Choroid plexus epithelial cell (primary cell): ENCODE measurements at regions not wholly inside any gene's neighbourhood (a gene's known extent, or its start where the extent isn't known, plus 50 kb on each side); places are given as distances from the start of the nearest gene placed in this dataset.
A peak's percentile ranks its signal among the peaks of the same experiment; 100 is the strongest.

Experiments used
- DNase-seq: peaks from one replicate; pipeline ENCODE4 v3.0.0-alpha.2; 2010; ENCODE audit warnings: low read depth
- H3K4me3 ChIP-seq: 2 replicates; pipeline ENCODE4 v1.5.1; 2011; ENCODE audit warnings: low read depth, mild to moderate bottlenecking, control low read depth, low read length, moderate library complexity
- TF ChIP-seq, protein P1 (sequence below): conservative IDR thresholded peaks from 2 replicates; pipeline ENCODE4 v1.5.1; 2011; ENCODE audit warnings: low read depth, mild to moderate bottlenecking, control low read depth, inconsistent platforms, low read length, moderate library complexity

DNA sequence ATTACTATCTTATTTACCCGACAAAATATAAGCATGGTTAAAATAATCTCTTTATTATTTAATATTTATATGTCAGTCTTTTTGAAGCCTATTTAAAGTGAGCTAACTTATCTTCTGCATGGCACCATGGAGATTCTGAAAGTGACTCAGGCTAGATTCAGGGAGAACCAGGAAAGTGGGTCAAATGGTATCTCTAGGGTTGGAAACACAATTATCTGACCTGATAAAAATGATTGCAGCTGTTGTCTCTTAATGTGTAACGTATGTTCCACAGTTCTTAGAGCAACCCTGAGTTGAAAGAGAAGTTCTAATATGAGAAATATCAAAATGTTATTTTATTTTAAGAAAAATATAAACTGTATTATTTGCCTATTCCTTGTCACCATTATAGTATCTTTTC lies 143.1 kb upstream of the CARD18 start:
- no peak overlapping the region for H3K4me3 ChIP-seq
- no peak for DNase-seq
- TF ChIP-seq, protein P1, sequence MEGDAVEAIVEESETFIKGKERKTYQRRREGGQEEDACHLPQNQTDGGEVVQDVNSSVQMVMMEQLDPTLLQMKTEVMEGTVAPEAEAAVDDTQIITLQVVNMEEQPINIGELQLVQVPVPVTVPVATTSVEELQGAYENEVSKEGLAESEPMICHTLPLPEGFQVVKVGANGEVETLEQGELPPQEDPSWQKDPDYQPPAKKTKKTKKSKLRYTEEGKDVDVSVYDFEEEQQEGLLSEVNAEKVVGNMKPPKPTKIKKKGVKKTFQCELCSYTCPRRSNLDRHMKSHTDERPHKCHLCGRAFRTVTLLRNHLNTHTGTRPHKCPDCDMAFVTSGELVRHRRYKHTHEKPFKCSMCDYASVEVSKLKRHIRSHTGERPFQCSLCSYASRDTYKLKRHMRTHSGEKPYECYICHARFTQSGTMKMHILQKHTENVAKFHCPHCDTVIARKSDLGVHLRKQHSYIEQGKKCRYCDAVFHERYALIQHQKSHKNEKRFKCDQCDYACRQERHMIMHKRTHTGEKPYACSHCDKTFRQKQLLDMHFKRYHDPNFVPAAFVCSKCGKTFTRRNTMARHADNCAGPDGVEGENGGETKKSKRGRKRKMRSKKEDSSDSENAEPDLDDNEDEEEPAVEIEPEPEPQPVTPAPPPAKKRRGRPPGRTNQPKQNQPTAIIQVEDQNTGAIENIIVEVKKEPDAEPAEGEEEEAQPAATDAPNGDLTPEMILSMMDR = no peak

DNA sequence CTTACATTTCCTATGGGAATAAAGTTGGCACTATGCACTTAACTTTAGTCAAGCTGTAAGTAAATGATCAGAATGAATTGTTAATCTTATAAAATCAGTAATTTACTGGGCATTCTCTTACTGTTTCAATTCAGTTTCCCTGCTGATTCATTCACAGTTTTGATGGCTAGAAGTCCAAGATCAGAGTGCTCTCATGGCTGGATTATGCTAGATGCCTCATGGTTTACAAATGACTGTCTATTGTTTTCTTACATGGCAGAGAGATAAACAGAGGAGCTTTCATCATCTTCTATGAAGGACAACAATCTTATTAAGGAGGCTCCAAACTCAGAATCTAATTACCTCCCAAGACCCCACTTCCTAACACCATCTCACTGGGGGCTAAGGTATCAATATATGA lies 135.1 kb upstream of the CARD18 start:
- TF ChIP-seq, protein P1 = no peak
- peak; percentile 2 for DNase-seq
- no peak overlapping the region for H3K4me3 ChIP-seq

DNA sequence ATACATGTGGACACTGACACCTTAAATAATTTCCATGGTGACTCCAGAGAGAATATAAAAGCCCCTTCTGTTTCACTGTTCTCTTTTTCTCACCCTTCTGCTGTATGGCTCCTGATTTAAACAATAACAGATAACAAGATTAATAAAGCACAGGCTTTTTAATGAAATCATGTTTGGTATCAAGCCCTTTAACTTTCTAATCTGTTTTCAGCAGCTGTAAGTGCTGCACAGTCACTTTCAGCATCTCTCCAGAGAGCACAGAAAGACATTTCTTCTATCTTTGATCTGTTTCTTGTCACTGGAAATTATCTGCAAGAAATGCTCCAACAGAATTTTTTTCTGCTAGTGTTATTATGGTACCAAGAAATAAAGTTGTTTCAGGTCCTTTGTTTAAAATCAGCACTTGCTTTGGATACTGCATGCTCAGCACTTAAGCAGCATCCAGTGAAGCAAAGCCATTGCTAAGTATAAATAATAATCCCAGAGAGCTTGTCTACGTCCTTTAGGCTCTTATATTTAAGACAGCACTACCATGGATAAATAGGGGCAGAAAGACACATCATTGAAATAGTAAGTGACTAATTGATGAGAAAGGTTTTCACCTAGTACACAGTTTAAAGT lies 134.2 kb upstream of the CARD18 start:
- TF ChIP-seq, protein P1 = no peak
- no peak for DNase-seq

GRCh38 chr11:105269862-105270261 lies 130.3 kb upstream of the CARD18 start:
- H3K4me3 ChIP-seq = no peak overlapping the region
- TF ChIP-seq, protein P1 = no peak

More for the DNA sequence above, 134.2 kb upstream of the CARD18 start:
- no peak overlapping the region for H3K4me3 ChIP-seq

GRCh38 chr11:105268404-105269062 lies 129.0 kb upstream of the CARD18 start:
- DNase-seq = no peak
- TF ChIP-seq, protein P1 = no peak
- no peak overlapping the region for H3K4me3 ChIP-seq

More at GRCh38 chr11:105269862-105270261, 130.3 kb upstream of the CARD18 start:
- DNase-seq = no peak

DNA sequence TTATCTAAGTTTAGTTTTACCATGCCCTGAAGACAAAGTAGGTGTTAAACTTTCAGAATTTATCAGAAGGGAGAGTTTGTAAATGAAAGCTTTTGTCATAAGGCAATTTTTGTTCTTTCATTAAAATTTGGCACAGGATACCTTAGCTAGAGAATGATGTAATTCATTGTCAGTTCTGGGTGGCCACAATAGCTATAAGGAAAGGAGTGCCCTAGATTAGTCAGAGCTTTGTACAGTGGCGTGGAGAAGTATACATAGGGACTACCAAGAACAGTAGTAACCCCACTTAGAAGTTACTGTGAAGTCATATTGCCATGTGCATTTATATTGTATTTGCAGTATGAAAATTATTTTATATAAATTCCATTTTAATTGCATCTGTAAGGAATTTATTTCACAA lies 126.3 kb upstream of the CARD18 start:
- H3K4me3 ChIP-seq = no peak overlapping the region
- TF ChIP-seq, protein P1 = no peak
- peak; percentile 50 for DNase-seq

GRCh38 chr11:105260976-105261375 lies 121.4 kb upstream of the CARD18 start:
- no peak overlapping the region for H3K4me3 ChIP-seq
- DNase-seq = no peak
- TF ChIP-seq, protein P1 = no peak
